ENCODE measurements at regions not wholly inside any gene's neighbourhood (a gene's known extent, or its start where the extent isn't known, plus 50 kb on each side); places are given as distances from the start of the nearest gene placed in this dataset.

- TF ChIP-seq CTCF (IDR thresholded peaks at IDR 0.05; ENCODE audit: unreplicated experiment in 3 of 3): no peak
- no peak overlapping the region for H3K4me3 Mint-ChIP-seq
- peaks cover 2% of the 10 kb centered on the region for H3K9me3 Mint-ChIP-seq
- H3K27ac Mint-ChIP-seq: no peak overlapping the region
- no peaks in the 10 kb centered on the region for H3K27me3 Mint-ChIP-seq (ENCODE audit: low read depth)
- peaks cover 14% of the 10 kb centered on the region for H3K4me1 Mint-ChIP-seq
- no peaks in the 10 kb centered on the region for H3K36me3 Mint-ChIP-seq (ENCODE audit: low read depth)
These were observed 348.1 kb downstream of the FOXO1 start for GRCh38 chr13:40318366-40318765.

GRCh38 chr13:40319699-40320579 lies 346.5 kb downstream of the FOXO1 start:
- Mint-ChIP-seq H3K4me3 (no peak overlapping the region), H3K27ac (no peak overlapping the region), H3K27me3 (ENCODE audit: low read depth) (no peaks in the 10 kb centered on the region), H3K4me1 (peaks cover 8% of the 10 kb centered on the region), H3K36me3 (ENCODE audit: low read depth) (peaks cover 7% of the 10 kb centered on the region), H3K9me3 (peaks cover 12% of the 10 kb centered on the region)
- TF ChIP-seq CTCF (IDR thresholded peaks at IDR 0.05; ENCODE audit: unreplicated experiment in 3 of 3): no peak

- TF ChIP-seq CTCF (IDR thresholded peaks at IDR 0.05; ENCODE audit: unreplicated experiment in 3 of 3): no peak
- Mint-ChIP-seq H3K4me3 (no peak overlapping the region), H3K27me3 (ENCODE audit: low read depth) (no peaks in the 10 kb centered on the region), H3K4me1 (no peaks in the 10 kb centered on the region), H3K27ac (no peak overlapping the region), H3K36me3 (ENCODE audit: low read depth) (peaks cover 7% of the 10 kb centered on the region), H3K9me3 (peaks cover 17% of the 10 kb centered on the region)
These were observed 338.4 kb downstream of the FOXO1 start for GRCh38 chr13:40328091-40328490.

- Mint-ChIP-seq H3K4me3 (no peak overlapping the region), H3K36me3 (ENCODE audit: low read depth) (no peaks in the 10 kb centered on the region), H3K27ac (no peak overlapping the region), H3K9me3 (peaks cover 5% of the 10 kb centered on the region), H3K27me3 (ENCODE audit: low read depth) (no peaks in the 10 kb centered on the region), H3K4me1 (no peaks in the 10 kb centered on the region)
- no peak for TF ChIP-seq CTCF (IDR thresholded peaks at IDR 0.05; ENCODE audit: unreplicated experiment in 3 of 3)
These were observed 336.5 kb downstream of the FOXO1 start for GRCh38 chr13:40329781-40330485.

- no peaks in the 10 kb centered on the region for H3K36me3 Mint-ChIP-seq (ENCODE audit: low read depth)
- no peaks in the 10 kb centered on the region for H3K27me3 Mint-ChIP-seq (ENCODE audit: low read depth)
- TF ChIP-seq CTCF (IDR thresholded peaks at IDR 0.05; ENCODE audit: unreplicated experiment in 3 of 3): no peak
- H3K9me3 Mint-ChIP-seq: no peaks in the 10 kb centered on the region
- H3K4me3 Mint-ChIP-seq: no peak overlapping the region
- no peak overlapping the region for H3K27ac Mint-ChIP-seq
- H3K4me1 Mint-ChIP-seq: no peaks in the 10 kb centered on the region
These were observed 335.5 kb downstream of the FOXO1 start for GRCh38 chr13:40330950-40331349.
